Lower lobe of right lung (tissue), 2 donors: ENCODE measurements at regions not wholly inside any gene's neighbourhood (a gene's known extent, or its start where the extent isn't known, plus 50 kb on each side); places are given as distances from the start of the nearest gene placed in this dataset.

Experiments
- ATAC-seq, 2 donors: fragments of 200-7000 bp; cut with Tn5 transposase; one replicate each; pipeline ENCODE4 v1.9.1; 2020 to 2022; ENCODE audit warnings: mild to moderate bottlenecking in 2 of 2, moderate library complexity in 2 of 2
- DNase-seq: peaks from one replicate; pipeline ENCODE4 v3.0.0-alpha.2; 2020
- H3K27ac ChIP-seq: fragments of 200-600 bp; one replicate; pipeline ENCODE4 v1.8.0; 2022
- H3K27me3 ChIP-seq: fragments of 200-600 bp; one replicate; pipeline ENCODE4 v1.8.0; 2022; ENCODE audit warnings: low read depth
- H3K36me3 ChIP-seq: fragments of 200-600 bp; one replicate; pipeline ENCODE4 v1.8.0; 2022; ENCODE audit warnings: mild to moderate bottlenecking
- H3K4me1 ChIP-seq: fragments of 200-600 bp; one replicate; pipeline ENCODE4 v1.8.0; 2022
- H3K4me3 ChIP-seq: fragments of 200-600 bp; one replicate; pipeline ENCODE4 v1.8.0; 2022; ENCODE audit warnings: mild to moderate bottlenecking
- H3K9me3 ChIP-seq: fragments of 200-600 bp; one replicate; pipeline ENCODE4 v1.8.0; 2022
- intact Hi-C: fragments of 100-400 bp; cut with DNase I; formaldehyde crosslinking; loops from one replicate; pipeline ENCODE4 v1.11.0; 2022
- TF ChIP-seq, protein P1 (sequence below): fragments of 200-600 bp; IDR thresholded peaks from one replicate; pipeline ENCODE4 v1.8.0; 2022; ENCODE audit warnings: antibody characterized with exemption, mild to moderate bottlenecking
- donor health status: DM: no; HTN: yes; CAD: no; lungs with severe emphysema.

DNA sequence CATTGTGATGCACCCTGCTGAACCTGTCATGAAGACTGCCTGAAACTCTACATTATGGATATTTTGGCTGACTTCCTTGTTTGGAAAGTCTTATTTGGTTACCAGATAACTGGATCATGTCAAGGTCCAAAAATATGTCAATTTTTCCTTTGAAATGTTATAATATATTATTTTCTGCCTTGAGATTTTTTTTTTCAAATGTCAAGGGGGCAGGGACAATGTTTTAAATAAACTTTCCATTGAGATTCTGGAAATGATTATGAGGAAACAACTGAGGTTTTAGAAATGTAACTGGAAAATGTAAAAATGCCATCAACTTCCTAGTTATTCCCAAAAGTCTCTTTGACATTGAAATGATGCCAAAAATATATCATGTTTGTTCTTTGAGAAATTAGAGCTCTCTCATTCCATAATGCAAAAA, 117.0 kb downstream of the RFC3 start:
- ATAC-seq (no peak), DNase-seq (no peak)
- TF ChIP-seq, protein P1, sequence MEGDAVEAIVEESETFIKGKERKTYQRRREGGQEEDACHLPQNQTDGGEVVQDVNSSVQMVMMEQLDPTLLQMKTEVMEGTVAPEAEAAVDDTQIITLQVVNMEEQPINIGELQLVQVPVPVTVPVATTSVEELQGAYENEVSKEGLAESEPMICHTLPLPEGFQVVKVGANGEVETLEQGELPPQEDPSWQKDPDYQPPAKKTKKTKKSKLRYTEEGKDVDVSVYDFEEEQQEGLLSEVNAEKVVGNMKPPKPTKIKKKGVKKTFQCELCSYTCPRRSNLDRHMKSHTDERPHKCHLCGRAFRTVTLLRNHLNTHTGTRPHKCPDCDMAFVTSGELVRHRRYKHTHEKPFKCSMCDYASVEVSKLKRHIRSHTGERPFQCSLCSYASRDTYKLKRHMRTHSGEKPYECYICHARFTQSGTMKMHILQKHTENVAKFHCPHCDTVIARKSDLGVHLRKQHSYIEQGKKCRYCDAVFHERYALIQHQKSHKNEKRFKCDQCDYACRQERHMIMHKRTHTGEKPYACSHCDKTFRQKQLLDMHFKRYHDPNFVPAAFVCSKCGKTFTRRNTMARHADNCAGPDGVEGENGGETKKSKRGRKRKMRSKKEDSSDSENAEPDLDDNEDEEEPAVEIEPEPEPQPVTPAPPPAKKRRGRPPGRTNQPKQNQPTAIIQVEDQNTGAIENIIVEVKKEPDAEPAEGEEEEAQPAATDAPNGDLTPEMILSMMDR, result no peak
- no peaks in the 10 kb centered on the region for H3K36me3 ChIP-seq
- H3K9me3 ChIP-seq, result no peaks in the 10 kb centered on the region
- H3K4me1 ChIP-seq, result no peaks in the 10 kb centered on the region
- H3K27ac ChIP-seq, result no peak overlapping the region
- no peaks in the 10 kb centered on the region for H3K27me3 ChIP-seq
- intact Hi-C loops, result no loop called here
- no peak overlapping the region for H3K4me3 ChIP-seq

DNA sequence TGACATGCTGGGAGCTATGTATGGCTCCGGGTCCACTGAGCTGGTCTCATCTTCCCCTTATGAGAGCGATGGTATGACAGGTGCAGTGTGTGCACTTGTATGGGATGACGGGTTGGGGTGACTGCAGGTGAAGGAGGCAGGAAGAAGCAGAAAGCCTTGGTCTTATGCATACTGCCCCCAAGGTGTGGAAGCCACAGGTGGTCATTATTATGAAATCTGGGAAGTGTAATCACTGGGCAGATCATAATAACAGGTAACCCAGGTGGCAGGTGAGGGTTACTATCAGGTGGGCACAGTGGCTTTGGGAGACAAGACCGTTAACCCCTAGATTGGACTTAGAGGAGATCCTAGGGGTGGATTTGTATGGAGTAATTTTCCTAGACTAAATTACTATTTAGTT, 118.0 kb downstream of the RFC3 start:
- Histone ChIP-seq H3K36me3 (no peaks in the 10 kb centered on the region), H3K27me3 (no peaks in the 10 kb centered on the region), H3K4me3 (no peak overlapping the region), H3K27ac (no peak overlapping the region), H3K9me3 (no peaks in the 10 kb centered on the region), H3K4me1 (no peaks in the 10 kb centered on the region)
- ATAC-seq, result no peak
- TF ChIP-seq, protein P1, result no peak
- intact Hi-C loops, result no loop called here
- DNase-seq, result no peak

DNA sequence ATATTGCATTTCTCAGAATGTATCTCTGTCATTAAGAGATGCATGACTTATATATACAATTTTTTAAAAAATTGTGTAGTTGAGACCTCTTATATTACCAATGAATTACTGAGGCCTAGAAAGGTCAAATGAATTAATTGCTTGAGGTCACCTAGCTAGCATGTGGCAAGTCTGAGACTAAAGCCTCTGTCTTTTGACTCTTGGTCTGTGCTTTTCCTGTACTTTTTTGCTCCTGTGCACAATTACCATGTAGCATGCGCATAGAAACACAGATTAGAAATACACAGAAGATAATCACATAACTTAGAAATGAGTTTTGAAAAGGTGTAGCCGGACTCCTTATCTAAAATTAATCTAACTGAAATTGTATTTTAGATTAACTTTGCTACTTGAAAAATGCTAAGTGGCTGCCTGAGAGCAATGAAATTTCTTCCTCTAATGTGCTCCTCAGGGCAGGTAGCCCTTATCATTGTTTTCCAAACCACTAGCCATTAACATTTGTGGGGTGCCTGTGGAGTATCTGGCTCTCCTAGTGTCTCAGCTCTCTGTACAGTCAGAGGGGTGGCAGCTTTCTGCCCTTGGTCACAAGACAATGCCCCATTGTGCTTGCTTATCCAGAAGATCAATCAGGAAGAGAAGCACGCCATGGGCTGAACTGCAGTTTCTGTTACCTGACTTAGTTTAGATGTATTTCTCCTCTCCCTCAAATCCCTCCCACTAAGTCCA, 119.6 kb downstream of the RFC3 start:
- Histone ChIP-seq H3K36me3 (no peaks in the 10 kb centered on the region), H3K27me3 (no peaks in the 10 kb centered on the region), H3K4me1 (no peaks in the 10 kb centered on the region), H3K27ac (no peak overlapping the region), H3K9me3 (no peaks in the 10 kb centered on the region), H3K4me3 (no peak overlapping the region)
- ATAC-seq (peak in 1 of 2 donors; percentile 79), DNase-seq (no peak)
- TF ChIP-seq, protein P1, result no peak
- intact Hi-C loops, result no loop called here

DNA sequence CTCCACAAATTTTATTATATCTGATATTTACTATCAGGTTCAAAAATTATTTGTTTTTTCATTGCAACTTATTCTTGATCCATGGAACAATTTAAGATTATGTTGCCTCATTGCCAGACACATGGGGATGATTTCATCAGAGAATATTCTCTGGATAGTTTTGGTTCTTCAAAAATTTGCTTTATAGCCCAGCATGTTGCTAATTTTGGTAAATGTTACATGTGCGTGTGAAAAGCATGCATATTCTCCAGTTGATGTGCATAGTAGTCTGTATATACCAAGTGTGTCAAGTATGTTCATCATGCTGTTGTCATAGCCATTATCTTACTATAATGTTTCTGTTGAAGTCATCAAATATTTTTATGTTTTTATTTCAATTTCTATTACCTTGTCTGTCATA, 122.3 kb downstream of the RFC3 start:
- H3K36me3 ChIP-seq, result no peaks in the 10 kb centered on the region
- H3K27me3 ChIP-seq, result no peaks in the 10 kb centered on the region
- no peaks in the 10 kb centered on the region for H3K4me1 ChIP-seq
- no peaks in the 10 kb centered on the region for H3K9me3 ChIP-seq
- ATAC-seq (no peak), DNase-seq (no peak)
- no peak overlapping the region for H3K27ac ChIP-seq
- no peak overlapping the region for H3K4me3 ChIP-seq
- intact Hi-C loops, result loop anchor here (10.0 kb wide), 1 partner anchor 1225 kb away; no protein-coding TSS in a partner anchor
- TF ChIP-seq, protein P1, result no peak

DNA sequence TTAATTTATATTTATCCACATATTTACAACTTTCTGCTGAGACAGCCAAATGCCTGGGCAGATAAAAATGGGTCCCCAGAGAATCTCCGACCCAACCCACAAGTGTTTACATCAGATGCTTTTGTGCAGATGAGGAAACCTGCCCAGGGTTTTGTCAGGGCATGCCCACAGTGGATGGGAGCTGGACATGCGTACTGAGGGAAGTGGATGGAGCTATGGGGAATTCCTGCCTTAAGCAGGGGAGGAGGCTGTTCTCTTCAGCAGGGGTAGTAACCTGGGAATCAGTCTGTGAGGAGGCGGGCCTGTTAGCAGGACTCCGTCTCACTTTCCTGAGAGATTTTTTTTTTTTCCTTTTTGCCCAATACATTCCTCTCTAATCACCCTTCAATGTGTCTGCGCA, 122.9 kb downstream of the RFC3 start:
- no peaks in the 10 kb centered on the region for H3K27me3 ChIP-seq
- H3K27ac ChIP-seq, result no peak overlapping the region
- no peak overlapping the region for H3K4me3 ChIP-seq
- intact Hi-C loops, result loop anchor here (10.0 kb wide), 1 partner anchor 1224 kb away; no protein-coding TSS in a partner anchor
- TF ChIP-seq, protein P1, result no peak
- H3K36me3 ChIP-seq, result no peaks in the 10 kb centered on the region
- no peak for DNase-seq
- ATAC-seq, result no peak
- H3K4me1 ChIP-seq, result no peaks in the 10 kb centered on the region
- no peaks in the 10 kb centered on the region for H3K9me3 ChIP-seq
